PC-3 (cell line): ENCODE measurements at regions not wholly inside any gene's neighbourhood (a gene's known extent, or its start where the extent isn't known, plus 50 kb on each side); places are given as distances from the start of the nearest gene placed in this dataset.

Experiments used
- CTCF ChIP-seq: fragments of 300-600 bp; sonication (generic); conservative IDR thresholded peaks from 2 replicates; pipeline ENCODE4 v1.5.1; 2017; ENCODE audit warnings: antibody characterized with exemption, low read depth, mild to moderate bottlenecking, low read length
- EZH2 ChIP-seq: fragments of 300-600 bp; sonication (generic); IDR thresholded peaks from one replicate; pipeline ENCODE4 v1.6.1; 2017; ENCODE audit warnings: antibody characterized with exemption, mild to moderate bottlenecking, low read length; ENCODE audit not compliant: unreplicated experiment
- EZH2phosphoT487 ChIP-seq: fragments of 300-600 bp; sonication (generic); IDR thresholded peaks from 2 replicates; pipeline ENCODE4 v1.6.1; 2018; ENCODE audit warnings: mild to moderate bottlenecking, antibody characterized with exemption, low read length, borderline replicate concordance

GRCh38 chr6:16834242-16834641 is 73.0 kb upstream of the ATXN1 start:
- TF ChIP-seq CTCF (no peak), EZH2 (no peak), EZH2phosphoT487 (no peak)
